ENCODE measurements at regions not wholly inside any gene's neighbourhood (a gene's known extent, or its start where the extent isn't known, plus 50 kb on each side); places are given as distances from the start of the nearest gene placed in this dataset.

DNA sequence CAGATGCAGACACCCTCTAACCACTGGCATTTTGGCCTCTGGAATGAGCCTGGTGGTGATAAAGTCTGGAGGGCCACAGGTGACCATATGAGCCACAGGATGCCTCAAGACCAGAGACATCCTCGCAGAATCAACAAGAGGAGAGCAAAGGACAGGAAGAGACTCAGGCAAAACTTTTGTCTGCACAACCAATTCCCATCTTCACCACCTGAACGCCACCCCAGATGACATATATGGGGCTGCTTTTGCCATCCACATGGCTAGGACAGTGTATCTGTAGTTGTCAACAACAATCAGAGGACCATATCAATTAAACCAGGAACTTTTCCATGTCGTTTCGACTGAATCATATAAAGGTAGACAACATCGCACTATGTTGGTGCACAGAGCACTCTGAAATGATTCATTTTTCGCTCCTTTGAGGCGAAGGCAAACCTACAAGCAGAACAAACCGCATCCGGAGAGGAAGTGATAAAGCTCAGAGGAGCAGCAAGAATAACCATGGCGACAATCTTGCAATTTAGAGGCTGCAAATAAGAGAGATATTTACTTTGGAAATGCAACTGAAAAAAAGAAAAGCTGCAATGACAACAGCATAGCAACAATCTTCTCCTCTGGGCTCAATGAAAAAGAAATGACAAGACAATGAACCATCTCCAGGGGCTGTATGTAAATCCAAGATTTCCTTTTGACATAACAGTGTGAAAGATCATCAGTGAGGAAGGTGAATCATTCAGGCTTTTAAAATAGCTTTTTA, 204.5 kb downstream of the ARL4C start:
- Histone ChIP-seq H3K27me3 (ENCODE audit: insufficient read depth, low read length) (no peaks in the 10 kb centered on the region; the same call in 1 of the 2 replicates), H3K23ac (ENCODE audit: insufficient read length, low read depth, low read length) (no peak overlapping the region), H3K23me2 (ENCODE audit: insufficient read length, low read depth, low read length, poor library complexity, severe bottlenecking) (no peaks in the 10 kb centered on the region), H3T11ph (ENCODE audit: low read length) (no peak overlapping the region), H2BK5ac (ENCODE audit: insufficient read length, low read length) (no peak overlapping the region), H2BK120ac (ENCODE audit: low read depth, low read length, poor library complexity, severe bottlenecking) (no peak overlapping the region), H3K4ac (ENCODE audit: low read depth, low read length) (no peak overlapping the region), H2AFZ (ENCODE audit: low read length) (no peak overlapping the region), H2BK15ac (ENCODE audit: low read depth, low read length) (no peak overlapping the region), H3K4me2 (ENCODE audit: insufficient read depth, insufficient read length, low read length) (no peak overlapping the region), H3K9ac (ENCODE audit: extremely low read depth, insufficient read length, low read length) (no peak overlapping the region), H4K5ac (ENCODE audit: insufficient read length, low read depth, low read length) (no peak overlapping the region), H3K56ac (ENCODE audit: insufficient read length, low read depth, low read length) (no peak overlapping the region), H3K4me1 (ENCODE audit: insufficient read depth, low read length) (no peaks in the 10 kb centered on the region), H2BK12ac (ENCODE audit: insufficient read length, low read depth, low read length) (no peak overlapping the region), H4K8ac (replicated peaks; ENCODE audit: insufficient read length, low read depth, low read length) (no peak overlapping the region), H4K91ac (ENCODE audit: insufficient read length, low read depth, low read length) (no peak overlapping the region), H3K27ac (ENCODE audit: insufficient read length, low read depth, low read length) (no peak overlapping the region), H3K9me3 (ENCODE audit: control insufficient read depth, low read depth, low read length) (no peaks in the 10 kb centered on the region), H4K20me1 (ENCODE audit: control insufficient read depth, insufficient read depth, insufficient read length) (no peaks in the 10 kb centered on the region), H2BK20ac (ENCODE audit: low read depth, low read length, poor library complexity, severe bottlenecking) (no peak overlapping the region), H3K14ac (ENCODE audit: insufficient read depth, low read length) (no peak overlapping the region), H3K79me1 (ENCODE audit: insufficient read depth, low read depth, low read length, poor library complexity, severe bottlenecking) (no peaks in the 10 kb centered on the region), H3K79me2 (ENCODE audit: insufficient read depth, low read length) (no peaks in the 10 kb centered on the region), H3K18ac (ENCODE audit: insufficient read length, low read depth, low read length) (no peak overlapping the region), H2AK5ac (ENCODE audit: insufficient read length, low read length) (no peak overlapping the region)
- TF ChIP-seq, protein P1, sequence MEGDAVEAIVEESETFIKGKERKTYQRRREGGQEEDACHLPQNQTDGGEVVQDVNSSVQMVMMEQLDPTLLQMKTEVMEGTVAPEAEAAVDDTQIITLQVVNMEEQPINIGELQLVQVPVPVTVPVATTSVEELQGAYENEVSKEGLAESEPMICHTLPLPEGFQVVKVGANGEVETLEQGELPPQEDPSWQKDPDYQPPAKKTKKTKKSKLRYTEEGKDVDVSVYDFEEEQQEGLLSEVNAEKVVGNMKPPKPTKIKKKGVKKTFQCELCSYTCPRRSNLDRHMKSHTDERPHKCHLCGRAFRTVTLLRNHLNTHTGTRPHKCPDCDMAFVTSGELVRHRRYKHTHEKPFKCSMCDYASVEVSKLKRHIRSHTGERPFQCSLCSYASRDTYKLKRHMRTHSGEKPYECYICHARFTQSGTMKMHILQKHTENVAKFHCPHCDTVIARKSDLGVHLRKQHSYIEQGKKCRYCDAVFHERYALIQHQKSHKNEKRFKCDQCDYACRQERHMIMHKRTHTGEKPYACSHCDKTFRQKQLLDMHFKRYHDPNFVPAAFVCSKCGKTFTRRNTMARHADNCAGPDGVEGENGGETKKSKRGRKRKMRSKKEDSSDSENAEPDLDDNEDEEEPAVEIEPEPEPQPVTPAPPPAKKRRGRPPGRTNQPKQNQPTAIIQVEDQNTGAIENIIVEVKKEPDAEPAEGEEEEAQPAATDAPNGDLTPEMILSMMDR (conservative IDR thresholded peaks at IDR 0.05), result no peak
- no peaks in the 10 kb centered on the region; a peak in 1 of 5 replicates for H3K9me3 Mint-ChIP-seq
- H3K27me3 Mint-ChIP-seq (ENCODE audit: low read depth), result peaks cover 12% of the 10 kb centered on the region
- WGBS (ENCODE audit: extremely low coverage, insufficient read length, low lambda C conversion rate), result no CpG with 5 or more reads among the region's 10 CpGs
- DNase-seq, result no peak
- peaks cover 17 to 22% of the 10 kb centered on the region in 2 experiments for H3K4me1 Mint-ChIP-seq
- no peak overlapping the region for H3K27ac Mint-ChIP-seq
- no peaks in the 10 kb centered on the region for H3K36me3 Mint-ChIP-seq (ENCODE audit: insufficient read depth in 1 of 3, low read depth in 3 of 3)
- no peak overlapping the region for H3K4me3 Mint-ChIP-seq

All from H9 (cell line).